ENCODE measurements at regions not wholly inside any gene's neighbourhood (a gene's known extent, or its start where the extent isn't known, plus 50 kb on each side); places are given as distances from the start of the nearest gene placed in this dataset.
"Not testable (repeated sequence)": the region's sequence is repeated elsewhere in the genome, so short reads cannot be mapped to it uniquely, and the experiment has no call there.

DNA sequence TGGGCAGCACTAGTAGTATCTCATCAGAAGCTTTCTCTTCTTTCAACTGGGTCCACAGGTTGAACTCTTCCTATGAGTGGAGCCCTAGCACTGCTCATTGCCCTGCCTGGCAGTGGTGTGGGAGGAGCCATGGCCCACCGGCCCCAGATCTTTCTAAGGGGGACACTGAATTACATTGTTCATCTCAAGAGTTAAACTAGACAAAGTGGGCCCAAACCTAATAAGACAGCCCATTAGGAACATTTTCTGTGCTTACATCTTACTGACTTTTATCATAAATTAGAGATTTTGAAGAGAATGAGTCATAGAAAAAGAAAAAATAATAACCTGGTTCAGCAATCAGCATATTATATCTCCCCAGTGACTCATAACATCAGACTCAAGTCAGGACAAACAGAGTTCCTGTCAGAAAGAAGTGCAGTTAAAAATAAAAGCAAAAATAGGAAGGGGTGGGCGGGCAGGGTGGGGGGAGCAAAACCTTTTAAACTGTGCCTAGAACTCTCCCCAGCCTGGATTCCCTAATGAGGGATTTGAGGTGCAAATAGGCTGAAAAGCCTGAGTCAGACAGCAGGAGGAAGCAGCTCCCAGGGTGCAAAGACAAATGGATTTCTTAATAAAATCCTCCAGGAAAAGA is 161.6 kb upstream of the TRIB2 start:
- TF ChIP-seq, protein P1, sequence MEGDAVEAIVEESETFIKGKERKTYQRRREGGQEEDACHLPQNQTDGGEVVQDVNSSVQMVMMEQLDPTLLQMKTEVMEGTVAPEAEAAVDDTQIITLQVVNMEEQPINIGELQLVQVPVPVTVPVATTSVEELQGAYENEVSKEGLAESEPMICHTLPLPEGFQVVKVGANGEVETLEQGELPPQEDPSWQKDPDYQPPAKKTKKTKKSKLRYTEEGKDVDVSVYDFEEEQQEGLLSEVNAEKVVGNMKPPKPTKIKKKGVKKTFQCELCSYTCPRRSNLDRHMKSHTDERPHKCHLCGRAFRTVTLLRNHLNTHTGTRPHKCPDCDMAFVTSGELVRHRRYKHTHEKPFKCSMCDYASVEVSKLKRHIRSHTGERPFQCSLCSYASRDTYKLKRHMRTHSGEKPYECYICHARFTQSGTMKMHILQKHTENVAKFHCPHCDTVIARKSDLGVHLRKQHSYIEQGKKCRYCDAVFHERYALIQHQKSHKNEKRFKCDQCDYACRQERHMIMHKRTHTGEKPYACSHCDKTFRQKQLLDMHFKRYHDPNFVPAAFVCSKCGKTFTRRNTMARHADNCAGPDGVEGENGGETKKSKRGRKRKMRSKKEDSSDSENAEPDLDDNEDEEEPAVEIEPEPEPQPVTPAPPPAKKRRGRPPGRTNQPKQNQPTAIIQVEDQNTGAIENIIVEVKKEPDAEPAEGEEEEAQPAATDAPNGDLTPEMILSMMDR (conservative IDR thresholded peaks at IDR 0.05; ENCODE audit: low read length): peak; percentile 36
- peak; percentile 32 for DNase-seq (ENCODE audit: low read depth)
- H3K4me3 ChIP-seq (ENCODE audit: low read length): no peak overlapping the region

DNA sequence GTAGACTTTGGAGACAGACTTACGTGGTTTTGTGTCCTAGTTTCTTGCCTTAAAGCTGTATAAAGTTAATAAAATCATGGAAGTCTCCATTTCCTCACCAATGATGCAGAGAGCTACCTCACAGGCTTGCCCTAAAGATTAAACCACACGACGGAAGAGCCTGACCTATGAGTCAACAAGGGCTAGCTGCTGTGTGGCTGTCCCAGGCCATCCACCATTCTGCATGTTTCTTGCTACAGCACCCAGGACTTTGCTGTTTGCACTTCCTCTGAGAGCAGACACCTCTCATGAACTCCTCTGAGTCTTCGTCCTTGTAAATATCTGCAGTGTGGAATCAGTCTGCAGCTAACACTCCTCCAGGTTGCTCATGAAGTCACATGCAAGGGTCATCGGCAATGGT is 160.0 kb upstream of the TRIB2 start:
- TF ChIP-seq, protein P1 (conservative IDR thresholded peaks at IDR 0.05; ENCODE audit: low read length): no peak
- peak; percentile 43 for DNase-seq (ENCODE audit: low read depth)
- H3K4me3 ChIP-seq (ENCODE audit: low read length): no peak overlapping the region

DNA sequence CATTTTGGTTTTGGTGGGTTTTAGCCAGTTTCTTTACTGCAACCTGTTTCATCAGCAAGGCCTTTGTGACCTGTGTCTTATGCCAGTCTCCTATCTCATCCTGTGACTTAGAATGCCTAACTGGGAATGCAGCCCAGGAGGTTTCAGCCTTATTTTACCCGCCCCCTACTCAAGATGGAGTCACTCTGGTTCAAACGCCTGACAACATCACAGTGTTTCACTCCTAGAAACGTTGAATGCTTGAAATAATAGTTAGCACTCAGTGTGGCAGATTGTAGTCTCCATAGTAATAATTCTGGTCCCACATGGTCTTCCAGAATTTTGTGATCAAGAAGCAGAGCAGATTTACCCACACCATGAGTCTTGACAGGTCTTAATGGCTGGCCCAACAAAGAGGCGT is 159.0 kb upstream of the TRIB2 start:
- H3K4me3 ChIP-seq (ENCODE audit: low read length): no peak overlapping the region
- TF ChIP-seq, protein P1 (conservative IDR thresholded peaks at IDR 0.05; ENCODE audit: low read length): no peak
- no peak for DNase-seq (ENCODE audit: low read depth)

- no peak overlapping the region for H3K4me3 ChIP-seq (ENCODE audit: low read length)
- no peak for DNase-seq (ENCODE audit: low read depth)
- TF ChIP-seq, protein P1 (conservative IDR thresholded peaks at IDR 0.05; ENCODE audit: low read length): no peak
These were observed 158.2 kb upstream of the TRIB2 start for GRCh38 chr2:12558519-12558918.

- no peak for DNase-seq (ENCODE audit: low read depth)
- TF ChIP-seq, protein P1 (conservative IDR thresholded peaks at IDR 0.05; ENCODE audit: low read length): no peak
- H3K4me3 ChIP-seq (ENCODE audit: low read length): no peak overlapping the region
These were observed 156.1 kb upstream of the TRIB2 start for GRCh38 chr2:12560618-12561017.

DNA sequence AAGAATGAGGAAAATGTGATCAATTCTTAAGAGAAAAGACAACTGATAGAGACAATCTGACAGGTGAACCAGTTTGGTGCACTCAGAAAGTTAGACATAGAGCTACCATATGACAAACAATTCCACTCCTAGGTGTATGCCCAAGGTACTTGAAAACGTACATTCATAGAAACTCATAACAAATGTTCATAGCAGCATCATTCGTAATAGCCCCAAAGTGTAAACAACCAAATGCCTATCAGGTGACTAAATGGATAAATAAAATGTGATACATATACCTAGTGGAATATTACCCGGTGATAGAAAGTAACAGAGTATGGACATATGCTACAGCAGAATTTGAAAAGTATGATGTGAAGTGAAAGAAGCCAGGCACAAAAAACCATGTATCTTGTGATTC is 149.3 kb upstream of the TRIB2 start:
- no peak overlapping the region for H3K4me3 ChIP-seq (ENCODE audit: low read length)
- DNase-seq (ENCODE audit: low read depth): no peak
- TF ChIP-seq, protein P1 (conservative IDR thresholded peaks at IDR 0.05; ENCODE audit: low read length): no peak

DNA sequence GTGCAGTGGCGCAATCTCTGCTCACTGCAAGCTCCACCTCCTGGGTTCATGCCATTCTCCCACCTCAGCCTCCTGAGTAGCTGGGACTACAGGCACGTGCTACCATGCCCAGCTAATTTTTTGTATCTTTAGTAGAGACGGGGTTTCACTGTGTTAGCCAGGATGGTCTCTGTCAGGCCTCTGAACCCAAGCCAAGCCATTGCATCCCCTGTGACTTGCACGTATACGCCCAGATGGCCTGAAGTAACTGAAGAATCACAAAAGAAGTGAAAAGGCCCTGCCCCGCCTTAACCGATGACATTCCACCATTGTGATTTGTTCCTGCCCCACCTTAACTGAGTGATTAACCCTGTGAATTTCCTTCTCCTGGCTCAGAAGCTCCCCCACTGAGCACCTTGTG is 147.2 kb upstream of the TRIB2 start:
- not testable (repeated sequence) for H3K4me3 ChIP-seq (ENCODE audit: low read length); DNase-seq (ENCODE audit: low read depth)

DNA sequence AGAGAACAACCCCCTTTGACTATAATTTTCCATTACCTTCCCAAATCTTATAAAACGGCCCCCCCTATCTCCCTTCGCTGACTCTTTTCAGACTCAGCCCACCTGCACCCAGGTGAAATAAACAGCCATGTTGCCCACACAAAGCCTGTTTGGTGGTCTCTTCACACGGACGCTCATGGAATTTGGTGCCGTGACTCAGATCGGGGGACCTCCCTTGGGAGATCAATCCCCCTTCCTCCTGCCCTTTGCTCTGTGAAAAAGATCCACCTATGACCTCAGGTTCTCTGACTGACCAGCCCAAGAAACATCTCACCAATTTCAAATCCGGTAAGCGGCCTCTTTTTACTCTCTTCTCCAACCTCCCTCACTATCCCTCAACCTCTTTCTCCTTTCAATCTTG is 146.8 kb upstream of the TRIB2 start:
- not testable (repeated sequence) for H3K4me3 ChIP-seq (ENCODE audit: low read length); DNase-seq (ENCODE audit: low read depth)

All from AG10803 (cell line).